H1 (cell line): ENCODE measurements at regions not wholly inside any gene's neighbourhood (a gene's known extent, or its start where the extent isn't known, plus 50 kb on each side); places are given as distances from the start of the nearest gene placed in this dataset.

Experiments
- CTCF ChIA-PET: fragments of 300-600 bp; sonication (Branson Sonifier 250); formaldehyde crosslinking; loops from one replicate; lab custom pipeline; 2021; ENCODE audit not compliant: partially characterized antibody; lab: Charles Lee
- POLR2A ChIA-PET: fragments of 300-600 bp; sonication (Branson Sonifier 250); formaldehyde crosslinking; loops from one replicate; lab custom pipeline; 2021; ENCODE audit warnings: inconsistent platforms; ENCODE audit not compliant: partially characterized antibody; lab: Charles Lee
- DNase-seq, 2 experiments: peaks; one replicate each; pipeline versions ENCODE4 v3.0.0 to v3.0.0-alpha.2; 2010 to 2022; ENCODE audit warnings: low spot score in 2 of 2, low read depth in 1 of 2, mixed read lengths in 1 of 2
- FAIRE-seq: peaks from 2 replicates; lab custom pipeline; 2011; peaks lifted over from hg19 to GRCh38; lab: Jason Lieb, UNC
- H2AFZ ChIP-seq: 2 replicates; pipeline ENCODE4 v1.8.1; 2012; ENCODE audit warnings: low read length, inconsistent platforms
- H2AK5ac ChIP-seq: 2 replicates; pipeline ENCODE4 v1.6.1; 2013; ENCODE audit warnings: low read depth, low read length
- H2BK120ac ChIP-seq: replicated peaks from 2 replicates; pipeline ENCODE3; 2013; ENCODE audit warnings: low read depth, low read length, inconsistent platforms
- H2BK12ac ChIP-seq: 2 replicates; pipeline ENCODE4 v1.6.1; 2013; ENCODE audit warnings: low read depth, low read length
- H2BK15ac ChIP-seq: 2 replicates; pipeline ENCODE4 v1.6.1; 2013; ENCODE audit warnings: low read length
- H2BK20ac ChIP-seq: 2 replicates; pipeline ENCODE4 v1.6.1; 2013; ENCODE audit warnings: low read length
- H2BK5ac ChIP-seq: 2 replicates; pipeline ENCODE4 v1.6.1; 2013; ENCODE audit warnings: low read depth, low read length
- H3K14ac ChIP-seq: 2 replicates; pipeline ENCODE4 v1.6.1; 2013; ENCODE audit warnings: inconsistent platforms; ENCODE audit not compliant: insufficient read length
- H3K18ac ChIP-seq: 2 replicates; pipeline ENCODE4 v1.6.1; 2013; ENCODE audit warnings: low read length; ENCODE audit errors: extremely low read depth
- H3K23ac ChIP-seq: 2 replicates; pipeline ENCODE4 v1.6.1; 2013; ENCODE audit warnings: inconsistent platforms; ENCODE audit not compliant: insufficient read length
- H3K23me2 ChIP-seq: 2 replicates; pipeline ENCODE4 v1.6.1; 2013; ENCODE audit warnings: low read depth, low read length
- H3K27ac ChIP-seq: 2 replicates; pipeline ENCODE4 v1.6.1; 2011; ENCODE audit warnings: low read depth, low read length, inconsistent platforms
- H3K27me3 ChIP-seq, 4 experiments: replicated peaks in 1 of 4; 1 replicate in 1 of 4; 2 replicates in 3 of 4; pipeline versions ENCODE4 v1.6.1 to v1.8.1; 2011 to 2013; ENCODE audit warnings: low read length in 3 of 4, mild to moderate bottlenecking in 3 of 4, inconsistent platforms in 2 of 4, mixed read lengths in 2 of 4, moderate library complexity in 1 of 4; ENCODE audit not compliant: control insufficient read depth in 3 of 4, insufficient read depth in 3 of 4; ENCODE audit errors: extremely low read depth in 1 of 4
- H3K36me3 ChIP-seq, 4 experiments: 2 replicates each; pipeline versions ENCODE4 v1.6.1 to v1.8.1; 2011 to 2013; ENCODE audit warnings: mild to moderate bottlenecking in 4 of 4, low read length in 3 of 4, moderate library complexity in 2 of 4, control low read depth in 1 of 4, inconsistent platforms in 1 of 4; ENCODE audit not compliant: insufficient read depth in 4 of 4, control insufficient read depth in 2 of 4
- H3K4ac ChIP-seq: replicated peaks from 2 replicates; pipeline ENCODE3; 2013; ENCODE audit warnings: low read length, low read depth, mixed read lengths, inconsistent platforms; ENCODE audit not compliant: insufficient read length
- H3K4me1 ChIP-seq, 4 experiments: replicated peaks in 1 of 4; 1 replicate in 1 of 4; 2 replicates in 3 of 4; pipeline versions ENCODE4 v1.6.1 to v1.8.1; 2011 to 2013; ENCODE audit warnings: low read length in 3 of 4, inconsistent platforms in 2 of 4, mixed read lengths in 1 of 4; ENCODE audit not compliant: insufficient read depth in 4 of 4, control insufficient read depth in 3 of 4
- H3K4me2 ChIP-seq, 2 experiments: 2 replicates each; pipeline versions ENCODE4 v1.6.1 to v1.8.1; 2011 to 2013; ENCODE audit warnings: low read depth in 2 of 2, low read length in 2 of 2, control low read depth in 1 of 2, inconsistent platforms in 1 of 2, mild to moderate bottlenecking in 1 of 2; ENCODE audit not compliant: insufficient read depth in 1 of 2
- H3K4me3 ChIP-seq, 4 experiments: fragments of 200-600, 300-600 bp in 1 of 4; sonication (generic), shearing (Covaris generic), sonication (Bioruptor Twin) in 1 of 4; 2 replicates each; pipeline versions ENCODE4 v1.5.1 to v1.8.1; 2011 to 2016; ENCODE audit warnings: low read length in 4 of 4, low read depth in 3 of 4, control low read depth in 2 of 4, inconsistent platforms in 2 of 4, mild to moderate bottlenecking in 2 of 4, mixed read lengths in 1 of 4, moderate library complexity in 1 of 4; ENCODE audit not compliant: insufficient read depth in 2 of 4; ENCODE audit errors: extremely low read depth in 1 of 4
- H3K56ac ChIP-seq: replicated peaks from 2 replicates; pipeline ENCODE3; 2013; ENCODE audit warnings: low read depth, mild to moderate bottlenecking, mixed read lengths, low read length, inconsistent platforms; ENCODE audit not compliant: insufficient read length
- H3K79me1 ChIP-seq: 2 replicates; pipeline ENCODE4 v1.6.1; 2013; ENCODE audit warnings: low read depth, low read length, control low read depth
- H3K79me2 ChIP-seq, 2 experiments: 2 replicates each; pipeline versions ENCODE4 v1.6.1 to v1.8.1; 2012 to 2013; ENCODE audit warnings: low read length in 2 of 2, mild to moderate bottlenecking in 2 of 2, inconsistent platforms in 1 of 2; ENCODE audit not compliant: insufficient read depth in 2 of 2, control insufficient read depth in 1 of 2
- H3K9ac ChIP-seq, 4 experiments: replicated peaks in 1 of 4; 1 replicate in 1 of 4; 2 replicates in 3 of 4; pipeline versions ENCODE4 v1.6.1 to v1.8.1; 2011 to 2013; ENCODE audit warnings: low read depth in 3 of 4, low read length in 3 of 4, control low read depth in 2 of 4, mild to moderate bottlenecking in 2 of 4, moderate library complexity in 2 of 4, inconsistent platforms in 1 of 4; ENCODE audit errors: extremely low read depth in 1 of 4
- H3K9me3 ChIP-seq, 2 experiments: 2 replicates each; pipeline versions ENCODE4 v1.6.1 to v1.8.1; 2012 to 2013; ENCODE audit warnings: mild to moderate bottlenecking in 2 of 2, moderate library complexity in 2 of 2, control low read depth in 1 of 2, inconsistent platforms in 1 of 2, low read depth in 1 of 2, low read length in 1 of 2, mixed read lengths in 1 of 2; ENCODE audit not compliant: insufficient read depth in 2 of 2
- H4K20me1 ChIP-seq, 2 experiments: replicated peaks in 1 of 2; 2 replicates each; pipeline versions ENCODE3 to v1.8.1; 2011 to 2013; ENCODE audit warnings: inconsistent platforms in 2 of 2, low read length in 2 of 2, mild to moderate bottlenecking in 1 of 2; ENCODE audit not compliant: insufficient read depth in 2 of 2, control insufficient read depth in 1 of 2
- H4K5ac ChIP-seq: 2 replicates; pipeline ENCODE4 v1.6.1; 2013; ENCODE audit warnings: low read length, low read depth, mixed read lengths, inconsistent platforms; ENCODE audit not compliant: insufficient read length
- H4K8ac ChIP-seq: 2 replicates; pipeline ENCODE4 v1.8.0; 2013; ENCODE audit warnings: mild to moderate bottlenecking, moderate library complexity, low read length, inconsistent platforms; ENCODE audit not compliant: insufficient read depth; ENCODE audit errors: extremely low read depth
- H4K91ac ChIP-seq: replicated peaks from 2 replicates; pipeline ENCODE3; 2013; ENCODE audit warnings: low read length, mixed read lengths, inconsistent platforms; ENCODE audit not compliant: insufficient read length
- EP300 ChIP-seq, 2 experiments: IDR thresholded peaks; 1 replicate in 1 of 2; 2 replicates in 1 of 2; pipeline ENCODE4 v1.6.1; 2011 to 2012; ENCODE audit warnings: low read depth in 2 of 2, low read length in 2 of 2, mild to moderate bottlenecking in 2 of 2, borderline replicate concordance in 1 of 2, inconsistent platforms in 1 of 2, moderate library complexity in 1 of 2
- EZH2 ChIP-seq: fragments of 200-600 bp; sonication (generic); IDR thresholded peaks from 2 replicates; pipeline ENCODE4 v1.7.1; 2012; ENCODE audit warnings: low read depth, mild to moderate bottlenecking, moderate library complexity, low read length, inconsistent platforms; ENCODE audit not compliant: severe bottlenecking
- WGBS, 2 experiments: shearing (Covaris generic) in 1 of 2; methylation state at CpG; one replicate each; pipeline versions ENCODE4 v1.1.6 to v1.1.7; 2013 to 2015; ENCODE audit warnings: low lambda C conversion rate in 2 of 2, mixed read lengths in 2 of 2, inconsistent platforms in 1 of 2, low coverage in 1 of 2, missing lambda C conversion rate in 1 of 2; ENCODE audit not compliant: insufficient replicate concordance in 2 of 2, insufficient coverage in 1 of 2, insufficient read length in 1 of 2; ENCODE audit errors: extremely low coverage in 1 of 2, missing lambda C conversion rate in 1 of 2; 5-methylcytosine and 5-hydroxymethylcytosine counted together

DNA sequence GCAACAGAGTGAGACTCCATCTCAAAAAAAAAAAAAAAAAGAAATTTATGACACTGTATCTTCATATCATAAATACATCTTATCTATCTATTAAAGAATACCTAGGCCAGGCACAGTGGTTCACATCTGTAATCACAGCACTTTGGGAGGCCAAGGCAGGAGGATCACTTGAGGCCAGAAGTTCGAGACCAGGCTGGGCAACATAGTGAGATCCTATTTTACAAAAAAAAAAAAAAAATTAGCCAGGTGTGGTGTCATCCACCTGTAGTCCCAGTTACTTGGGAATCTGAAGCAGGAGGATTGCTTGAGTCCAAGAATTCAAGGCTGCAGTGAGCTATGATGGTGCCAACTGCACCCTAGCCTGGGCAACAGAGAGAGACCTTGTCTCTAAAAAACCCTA is 95.0 kb downstream of the HNRNPLL start:
- Histone ChIP-seq H3K4me2 (no peak overlapping the region), H2AFZ (no peak overlapping the region), H3K36me3 (no peaks in the 10 kb centered on the region), H3K56ac (no peak overlapping the region), H3K9ac (no peak overlapping the region), H3K23ac (no peak overlapping the region), H4K20me1 (no peaks in the 10 kb centered on the region), H2BK20ac (no peak overlapping the region), H2BK5ac (no peak overlapping the region), H3K4me1 (peaks cover 0 to 3% (median 0%) of the 10 kb centered on the region in 4 experiments; a peak in 1 of 7 replicates), H3K18ac (no peak overlapping the region), H4K8ac (no peak overlapping the region), H3K4me3 (no peak overlapping the region), H2BK120ac (no peak overlapping the region), H4K91ac (no peak overlapping the region), H2BK15ac (no peak overlapping the region), H3K79me1 (no peaks in the 10 kb centered on the region), H3K79me2 (no peaks in the 10 kb centered on the region), H4K5ac (no peak overlapping the region), H3K27me3 (peaks cover 0 to 8% (median 6%) of the 10 kb centered on the region in 4 experiments; a peak in 3 of 7 replicates), H2BK12ac (no peak overlapping the region), H3K14ac (no peak overlapping the region), H3K27ac (no peak overlapping the region), H3K4ac (no peak overlapping the region), H3K9me3 (no peaks in the 10 kb centered on the region), H3K23me2 (no peaks in the 10 kb centered on the region), H2AK5ac (no peak overlapping the region)
- 100% methylated on average over 1 of the region's 1 CpG; no CpG with 5 or more reads in 1 of the 2 experiments for WGBS, 2 experiments
- DNase-seq (no peak), FAIRE-seq (no peak)
- CTCF ChIA-PET: interaction anchor here (0.6 to 7.7 kb wide), 60 partner anchors 9 to 610 kb away, joined by 3 to 94 read pairs (median 5); no protein-coding TSS in a partner anchor
- POLR2A ChIA-PET: interaction anchor here (0.7 to 2.1 kb wide), 6 partner anchors 30 to 244 kb away, joined by 3 to 8 read pairs (median 4); partner anchors contain the start of genes ATL2 and SRSF7
- TF ChIP-seq EP300 (IDR thresholded peaks at IDR 0.05; ENCODE audit: borderline replicate concordance in 1 of 2, low read depth in 2 of 2, low read length in 2 of 2): no peak
- no peak for TF ChIP-seq EZH2
